ENCODE measurements at regions not wholly inside any gene's neighbourhood (a gene's known extent, or its start where the extent isn't known, plus 50 kb on each side); places are given as distances from the start of the nearest gene placed in this dataset.

GRCh38 chr12:75684678-75685616, 173.5 kb upstream of the KRR1 start:
- intact Hi-C loops (cut with micrococcal nuclease) (loop anchor here (2.0 kb wide), 1 partner anchor 40 kb away; no protein-coding TSS in a partner anchor), in situ Hi-C loops (cut with MboI; ENCODE audit: low sequenced_read_pairs) (no loop called here), dilution Hi-C loops (cut with HindIII; ENCODE audit: low sequenced_read_pairs, unreplicated experiment) (no loop called here)
- Histone ChIP-seq H4K5ac (ENCODE audit: low read depth, low read length) (peak overlapping the region; percentile 77), H2BK120ac (ENCODE audit: low read depth, low read length) (peak overlapping the region; percentile 78), H3K4me2 (ENCODE audit: low read depth, low read length) (peak overlapping the region; percentile 61; the same call in 1 of the 2 replicates), H3K4me1 (ENCODE audit: control insufficient read depth, insufficient read depth, low read length) (peaks cover 3% of the 10 kb centered on the region; the same call in 1 of the 2 replicates), H2BK15ac (ENCODE audit: low read depth, low read length) (peak overlapping the region; percentile 54; the same call in 2 of the 3 replicates), H2AK9ac (replicated peaks; ENCODE audit: low read depth, low read length, poor library complexity) (no peak overlapping the region), H3K18ac (ENCODE audit: low read depth, low read length) (peak overlapping the region; percentile 84), H3K4me3 (ENCODE audit: insufficient read depth, low read depth, low read length) (peak overlapping the region; percentile 14; the same call in 1 of the 2 replicates), H4K8ac (ENCODE audit: low read depth in 2 of 2, low read length in 2 of 2) (peak overlapping the region in 1 of 2 experiments; percentile 81; a peak in 3 of 4 replicates), H2BK5ac (ENCODE audit: low read depth, low read length, poor library complexity, severe bottlenecking) (peak overlapping the region; percentile 96), H3K56ac (ENCODE audit: extremely low read depth, insufficient read depth, low read length) (peak overlapping the region; percentile 78), H2AFZ (replicated peaks; ENCODE audit: low read length, poor library complexity) (no peak overlapping the region), H3K9me1 (ENCODE audit: insufficient read depth, low read length) (peaks cover 3% of the 10 kb centered on the region), H3K27ac (ENCODE audit: insufficient read depth, low read length) (peak overlapping the region; percentile 85), H2BK20ac (ENCODE audit: low read depth, low read length) (peak overlapping the region; percentile 87), H3K9ac (ENCODE audit: low read depth, low read length) (peak overlapping the region; percentile 7; the same call in 1 of the 2 replicates), H3K14ac (replicated peaks; ENCODE audit: low read depth, low read length) (peak overlapping the region; percentile 51), H3K27me3 (ENCODE audit: control insufficient read depth, insufficient read depth, low read length) (no peaks in the 10 kb centered on the region), H3K9me3 (ENCODE audit: control insufficient read depth, insufficient read depth, low read length) (no peaks in the 10 kb centered on the region), H3K23ac (ENCODE audit: low read depth, low read length) (peak overlapping the region; percentile 21; the same call in 1 of the 2 replicates), H4K91ac (ENCODE audit: insufficient read depth, low read depth, low read length) (peak overlapping the region; percentile 83; the same call in 1 of the 2 replicates), H3K4ac (ENCODE audit: low read depth, low read length) (peak overlapping the region; percentile 76; the same call in 1 of the 2 replicates), H2AK5ac (ENCODE audit: low read depth, low read length) (peak overlapping the region; percentile 51; the same call in 1 of the 2 replicates), H4K20me1 (ENCODE audit: insufficient read depth, low read length) (no peaks in the 10 kb centered on the region), H3K36me3 (ENCODE audit: control insufficient read depth, insufficient read depth, low read length) (no peaks in the 10 kb centered on the region), H3K79me1 (ENCODE audit: low read depth in 1 of 2, low read length in 2 of 2) (peaks cover 0 to 6% of the 10 kb centered on the region in 2 experiments; a peak in 2 of 4 replicates)
- peak; percentile 84 for ATAC-seq (ENCODE audit: low read depth)
- peak; percentile 86 for DNase-seq
- 0 out of 2 replicates have a peak, but pooled peaks have one; percentile 7 for TF ChIP-seq BHLHE40 (IDR thresholded peaks at IDR 0.05; ENCODE audit: low read depth, low read length)
- TF ChIP-seq ELK1 (IDR thresholded peaks at IDR 0.05; ENCODE audit: borderline replicate concordance, low read depth, low read length) = no peak
- TF ChIP-seq MAZ (IDR thresholded peaks at IDR 0.05; ENCODE audit: borderline replicate concordance, low read depth, low read length) = no peak
- peak; percentile 13; the same call in 1 of the 2 replicates for TF ChIP-seq SMC3 (IDR thresholded peaks at IDR 0.05; ENCODE audit: low read depth, low read length)
- TF ChIP-seq MAFK (IDR thresholded peaks at IDR 0.05; ENCODE audit: low read depth, low read length) = no peak
- peak; percentile 76 for TF ChIP-seq CEBPB (IDR thresholded peaks at IDR 0.05; ENCODE audit: low read depth, low read length)
- peak; percentile 9; the same call in 1 of the 2 replicates for TF ChIP-seq RAD21 (IDR thresholded peaks at IDR 0.05; ENCODE audit: low read length)
- CTCF ChIA-PET = no interaction called here
- TSS peak; percentile 99 for BruUV-seq (replicated peaks)
- no CpG with 5 or more reads among the region's 5 CpGs for WGBS, 2 experiments (ENCODE audit: extremely low coverage in 2 of 2, insufficient read length in 1 of 2)
- POLR2A ChIA-PET (ENCODE audit: unreplicated experiment) = no interaction called here
